Gastroesophageal sphincter (tissue), 3 donors: ENCODE measurements at regions not wholly inside any gene's neighbourhood (a gene's known extent, or its start where the extent isn't known, plus 50 kb on each side); places are given as distances from the start of the nearest gene placed in this dataset.

Experiments used
- EP300 ChIP-seq: sonication (generic); formaldehyde crosslinking; IDR thresholded peaks from one replicate; pipeline ENCODE4 v1.6.1; 2017; ENCODE audit warnings: antibody characterized with exemption, mild to moderate bottlenecking
- POLR2A ChIP-seq, 2 donors: fragments of 450-650 bp; IDR thresholded peaks; one replicate each; pipeline ENCODE4 v1.6.1; 2017; ENCODE audit warnings: antibody characterized with exemption in 2 of 2, mild to moderate bottlenecking in 2 of 2, moderate library complexity in 1 of 2
- POLR2AphosphoS5 ChIP-seq: sonication (generic); formaldehyde crosslinking; IDR thresholded peaks from one replicate; pipeline ENCODE4 v1.6.1; 2017; ENCODE audit warnings: antibody characterized with exemption
- TF ChIP-seq, protein P1 (sequence below), 4 experiments: fragments of 200-600 bp in 2 of 4; fragments of 450-650 bp in 2 of 4; sonication (generic) in 1 of 4; IDR thresholded peaks; one replicate each; pipeline ENCODE4 v1.5.1; 2017 to 2019; ENCODE audit warnings: antibody characterized with exemption in 4 of 4, mild to moderate bottlenecking in 2 of 4, moderate library complexity in 2 of 4

DNA sequence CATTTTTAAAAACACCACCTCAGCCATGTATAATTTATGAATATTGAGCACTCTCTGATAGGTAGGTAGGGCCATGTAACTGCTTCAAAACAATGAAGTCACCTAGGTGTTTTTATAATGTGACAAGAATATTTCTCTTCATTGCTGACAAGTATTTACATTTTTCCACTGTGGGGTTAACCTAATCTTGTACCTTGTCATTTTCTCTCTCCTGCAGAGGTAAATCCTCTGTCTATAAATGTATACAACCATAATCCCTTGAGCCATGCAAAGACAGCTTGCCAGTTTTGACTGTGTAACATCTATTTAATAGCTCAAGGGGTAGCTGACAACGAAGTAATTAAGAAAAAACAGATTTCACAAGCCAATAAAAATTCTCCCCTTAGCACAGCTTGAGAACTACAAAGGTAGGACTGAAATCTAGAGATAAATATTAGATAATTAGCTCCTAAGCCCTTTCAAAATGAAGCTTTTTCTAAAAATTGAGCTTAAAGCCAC lies 137.6 kb upstream of the POGK start:
- TF ChIP-seq EP300 (no peak), POLR2A (IDR thresholded peaks at IDR 0.05) (no peak), POLR2AphosphoS5 (no peak)
- TF ChIP-seq, protein P1, sequence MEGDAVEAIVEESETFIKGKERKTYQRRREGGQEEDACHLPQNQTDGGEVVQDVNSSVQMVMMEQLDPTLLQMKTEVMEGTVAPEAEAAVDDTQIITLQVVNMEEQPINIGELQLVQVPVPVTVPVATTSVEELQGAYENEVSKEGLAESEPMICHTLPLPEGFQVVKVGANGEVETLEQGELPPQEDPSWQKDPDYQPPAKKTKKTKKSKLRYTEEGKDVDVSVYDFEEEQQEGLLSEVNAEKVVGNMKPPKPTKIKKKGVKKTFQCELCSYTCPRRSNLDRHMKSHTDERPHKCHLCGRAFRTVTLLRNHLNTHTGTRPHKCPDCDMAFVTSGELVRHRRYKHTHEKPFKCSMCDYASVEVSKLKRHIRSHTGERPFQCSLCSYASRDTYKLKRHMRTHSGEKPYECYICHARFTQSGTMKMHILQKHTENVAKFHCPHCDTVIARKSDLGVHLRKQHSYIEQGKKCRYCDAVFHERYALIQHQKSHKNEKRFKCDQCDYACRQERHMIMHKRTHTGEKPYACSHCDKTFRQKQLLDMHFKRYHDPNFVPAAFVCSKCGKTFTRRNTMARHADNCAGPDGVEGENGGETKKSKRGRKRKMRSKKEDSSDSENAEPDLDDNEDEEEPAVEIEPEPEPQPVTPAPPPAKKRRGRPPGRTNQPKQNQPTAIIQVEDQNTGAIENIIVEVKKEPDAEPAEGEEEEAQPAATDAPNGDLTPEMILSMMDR (IDR thresholded peaks at IDR 0.05): no peak
